Trophoblast cell (in vitro differentiated cells and primary cell): ENCODE measurements at regions not wholly inside any gene's neighbourhood (a gene's known extent, or its start where the extent isn't known, plus 50 kb on each side); places are given as distances from the start of the nearest gene placed in this dataset.

Experiments
- DNase-seq, 2 donors: peaks; one replicate each; pipeline ENCODE4 v3.0.0-alpha.2; 2016
- H2AFZ ChIP-seq: 2 replicates; pipeline ENCODE4 v1.6.1; 2013; ENCODE audit warnings: low read length, moderate library complexity, mild to moderate bottlenecking; ENCODE audit not compliant: insufficient read depth, poor library complexity
- H2AK5ac ChIP-seq: 2 replicates; pipeline ENCODE4 v1.6.1; 2013; ENCODE audit warnings: mild to moderate bottlenecking, low read length
- H2BK120ac ChIP-seq: 2 replicates; pipeline ENCODE4 v1.6.1; 2013; ENCODE audit warnings: low read length, mild to moderate bottlenecking, moderate library complexity; ENCODE audit not compliant: insufficient read depth, poor library complexity
- H2BK12ac ChIP-seq: 2 replicates; pipeline ENCODE4 v1.6.1; 2013; ENCODE audit warnings: mild to moderate bottlenecking, low read length, moderate library complexity
- H2BK5ac ChIP-seq: 2 replicates; pipeline ENCODE4 v1.6.1; 2013; ENCODE audit warnings: low read length, low read depth, moderate library complexity, mild to moderate bottlenecking; ENCODE audit not compliant: poor library complexity
- H3K14ac ChIP-seq: 2 replicates; pipeline ENCODE4 v1.6.1; 2013; ENCODE audit warnings: mild to moderate bottlenecking, low read length
- H3K18ac ChIP-seq: 2 replicates; pipeline ENCODE4 v1.6.1; 2013; ENCODE audit warnings: mild to moderate bottlenecking, low read length
- H3K23ac ChIP-seq: 2 replicates; pipeline ENCODE4 v1.6.1; 2013; ENCODE audit warnings: low read length
- H3K27ac ChIP-seq: 2 replicates; pipeline ENCODE4 v1.5.1; 2013; ENCODE audit warnings: low read depth, mild to moderate bottlenecking, inconsistent platforms, low read length, moderate library complexity
- H3K27me3 ChIP-seq: 2 replicates; pipeline ENCODE4 v1.6.1; 2013; ENCODE audit warnings: inconsistent platforms, mild to moderate bottlenecking, low read length, moderate library complexity; ENCODE audit not compliant: insufficient read depth
- H3K36me3 ChIP-seq, 2 experiments: 1 replicate in 1 of 2; 2 replicates in 1 of 2; pipeline ENCODE4 v1.6.1; 2013; ENCODE audit warnings: low read length in 2 of 2, mild to moderate bottlenecking in 2 of 2, moderate library complexity in 1 of 2; ENCODE audit not compliant: insufficient read depth in 2 of 2, control insufficient read depth in 1 of 2
- H3K4ac ChIP-seq: 2 replicates; pipeline ENCODE4 v1.6.1; 2013; ENCODE audit warnings: low read depth, mild to moderate bottlenecking, low read length, moderate library complexity
- H3K4me1 ChIP-seq, 2 experiments: 1 replicate in 1 of 2; 2 replicates in 1 of 2; pipeline ENCODE4 v1.6.1; 2013; ENCODE audit warnings: low read length in 2 of 2, mild to moderate bottlenecking in 2 of 2, moderate library complexity in 1 of 2; ENCODE audit not compliant: insufficient read depth in 2 of 2, control insufficient read depth in 1 of 2
- H3K4me2 ChIP-seq: 2 replicates; pipeline ENCODE4 v1.6.1; 2013; ENCODE audit warnings: inconsistent platforms, mild to moderate bottlenecking, low read length, moderate library complexity
- H3K4me3 ChIP-seq: 2 replicates; pipeline ENCODE4 v1.5.1; 2013; ENCODE audit warnings: mild to moderate bottlenecking, low read depth, low read length, inconsistent platforms
- H3K79me1 ChIP-seq: one replicate; pipeline ENCODE4 v1.6.1; 2013; ENCODE audit warnings: low read length
- H3K79me2 ChIP-seq: 2 replicates; pipeline ENCODE4 v1.6.1; 2013; ENCODE audit warnings: low read length, mild to moderate bottlenecking; ENCODE audit not compliant: control insufficient read depth, insufficient read depth, poor library complexity
- H3K9ac ChIP-seq: 2 replicates; pipeline ENCODE4 v1.6.1; 2013; ENCODE audit warnings: mild to moderate bottlenecking, low read length
- H3K9me3 ChIP-seq: 2 replicates; pipeline ENCODE4 v1.6.1; 2013; ENCODE audit warnings: low read depth, mild to moderate bottlenecking, control low read depth, inconsistent platforms, low read length; ENCODE audit not compliant: insufficient read depth
- H4K12ac ChIP-seq: 2 replicates; pipeline ENCODE4 v1.6.1; 2013; ENCODE audit warnings: low read depth, mild to moderate bottlenecking, low read length, moderate library complexity
- H4K8ac ChIP-seq: 2 replicates; pipeline ENCODE4 v1.6.1; 2013; ENCODE audit warnings: low read depth, mild to moderate bottlenecking, low read length, moderate library complexity
- H4K91ac ChIP-seq: one replicate; pipeline ENCODE4 v1.6.1; 2013; ENCODE audit warnings: low read depth, mild to moderate bottlenecking, low read length, moderate library complexity
- WGBS: extraction: QIAGEN DNeasy Blood & Tissue Kit; methylation state at CpG from one replicate; pipeline ENCODE4 v1.1.7; 2013; ENCODE audit warnings: missing lambda C conversion rate; ENCODE audit not compliant: insufficient read length, insufficient coverage; ENCODE audit errors: extremely low coverage; 5-methylcytosine and 5-hydroxymethylcytosine counted together

DNA sequence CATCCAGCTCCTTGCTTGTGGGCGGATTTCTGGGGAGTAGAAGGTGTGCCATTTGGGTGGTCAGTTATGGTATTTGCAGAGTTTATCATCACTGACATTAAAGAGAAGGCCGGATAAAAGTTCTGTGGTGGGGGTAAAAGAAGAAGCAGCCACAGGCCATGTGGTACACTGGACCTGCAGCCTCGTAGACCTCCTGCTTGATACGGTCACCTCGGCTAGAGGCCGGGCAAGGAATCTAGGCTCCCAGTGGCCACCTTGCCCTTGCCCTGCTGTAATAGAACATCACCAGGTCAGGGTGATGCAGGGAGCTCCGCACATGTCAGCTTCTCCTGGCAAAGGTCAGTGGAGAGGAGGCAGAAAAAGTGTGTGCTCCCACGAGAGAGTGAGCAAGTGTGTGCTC lies 376.1 kb upstream of the IRX4 start:
- Histone ChIP-seq H2BK12ac (no peak overlapping the region), H3K4me1 (peaks cover 3 to 5% of the 10 kb centered on the region in 2 experiments)
- no CpG with 5 or more reads among the region's 8 CpGs for WGBS

DNA sequence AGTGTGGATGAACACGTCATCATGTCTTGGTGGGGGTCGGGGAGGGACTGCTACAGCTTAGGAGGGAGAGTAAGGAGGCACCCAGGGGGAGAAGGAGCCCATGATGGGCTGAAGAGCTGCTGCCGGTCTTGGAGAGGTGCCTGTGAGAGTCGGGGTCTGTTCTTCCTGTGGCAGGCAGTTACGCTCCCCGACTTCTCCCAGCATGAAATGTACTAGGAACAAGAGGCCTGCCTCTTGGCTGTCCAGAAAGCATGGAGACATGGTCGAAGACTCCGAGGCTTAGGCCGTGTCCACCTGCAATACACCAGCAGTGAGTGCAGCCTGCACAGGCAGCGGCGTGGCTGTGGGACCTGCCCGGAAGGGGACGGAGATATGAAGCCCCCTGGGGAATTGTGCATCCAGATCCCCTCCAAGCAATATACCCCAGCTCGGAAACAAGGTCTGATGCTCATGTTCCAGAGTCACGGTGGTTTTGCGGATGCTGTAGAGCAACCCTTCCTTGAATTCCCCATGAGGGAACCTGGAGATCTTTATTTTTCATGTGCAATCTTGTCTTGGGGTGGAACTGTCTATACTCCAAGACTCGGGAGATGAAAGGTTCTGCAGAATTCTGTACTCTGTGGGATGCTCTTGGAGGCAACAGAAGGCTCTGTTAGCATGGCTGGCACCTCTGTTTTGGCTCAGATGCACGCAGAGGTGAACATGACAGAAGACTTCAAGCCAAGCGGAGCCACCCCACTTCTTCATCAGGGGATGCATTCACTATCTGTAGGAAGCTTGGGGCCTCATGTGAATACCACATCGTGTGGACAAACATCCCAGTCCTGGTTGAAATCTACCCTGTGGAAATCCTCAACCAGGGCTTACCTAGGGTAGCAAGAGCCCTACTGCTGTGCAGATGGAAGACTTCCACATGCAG lies 374.9 kb upstream of the IRX4 start:
- no peak overlapping the region for H3K27ac ChIP-seq
- H3K79me1 ChIP-seq: no peaks in the 10 kb centered on the region
- no peaks in the 10 kb centered on the region for H3K27me3 ChIP-seq
- no peak overlapping the region for H3K9ac ChIP-seq
- H2BK120ac ChIP-seq: no peak overlapping the region
- H4K91ac ChIP-seq: no peak overlapping the region
- WGBS: no CpG with 5 or more reads among the region's 20 CpGs
- no peak overlapping the region for H4K12ac ChIP-seq
- no peaks in the 10 kb centered on the region for H3K79me2 ChIP-seq
- no peak for DNase-seq
- H4K8ac ChIP-seq: no peak overlapping the region
- no peak overlapping the region for H2BK5ac ChIP-seq
- H3K9me3 ChIP-seq: peaks cover 1% of the 10 kb centered on the region
- H2BK12ac ChIP-seq: no peak overlapping the region
- no peak overlapping the region for H3K4me3 ChIP-seq
- no peak overlapping the region for H3K18ac ChIP-seq
- no peak overlapping the region for H3K4ac ChIP-seq
- no peaks in the 10 kb centered on the region for H3K36me3 ChIP-seq
- H2AFZ ChIP-seq: no peak overlapping the region
- H2AK5ac ChIP-seq: no peak overlapping the region
- no peak overlapping the region for H3K14ac ChIP-seq
- no peak overlapping the region for H3K4me2 ChIP-seq
- H3K4me1 ChIP-seq: peaks cover 3 to 5% of the 10 kb centered on the region in 2 experiments
- no peak overlapping the region for H3K23ac ChIP-seq

More for the DNA sequence above, 376.1 kb upstream of the IRX4 start:
- Histone ChIP-seq H3K79me2 (no peaks in the 10 kb centered on the region), H4K12ac (no peak overlapping the region), H2BK120ac (no peak overlapping the region), H3K4me2 (no peak overlapping the region), H3K9me3 (peaks cover 1% of the 10 kb centered on the region), H3K14ac (no peak overlapping the region), H3K9ac (no peak overlapping the region), H3K23ac (no peak overlapping the region), H3K27me3 (no peaks in the 10 kb centered on the region), H2AFZ (no peak overlapping the region), H3K18ac (no peak overlapping the region), H4K91ac (no peak overlapping the region), H3K27ac (no peak overlapping the region), H3K4me3 (no peak overlapping the region), H4K8ac (no peak overlapping the region), H2AK5ac (no peak overlapping the region), H3K36me3 (no peaks in the 10 kb centered on the region), H3K79me1 (no peaks in the 10 kb centered on the region), H3K4ac (no peak overlapping the region), H2BK5ac (no peak overlapping the region)
- no peak for DNase-seq

DNA sequence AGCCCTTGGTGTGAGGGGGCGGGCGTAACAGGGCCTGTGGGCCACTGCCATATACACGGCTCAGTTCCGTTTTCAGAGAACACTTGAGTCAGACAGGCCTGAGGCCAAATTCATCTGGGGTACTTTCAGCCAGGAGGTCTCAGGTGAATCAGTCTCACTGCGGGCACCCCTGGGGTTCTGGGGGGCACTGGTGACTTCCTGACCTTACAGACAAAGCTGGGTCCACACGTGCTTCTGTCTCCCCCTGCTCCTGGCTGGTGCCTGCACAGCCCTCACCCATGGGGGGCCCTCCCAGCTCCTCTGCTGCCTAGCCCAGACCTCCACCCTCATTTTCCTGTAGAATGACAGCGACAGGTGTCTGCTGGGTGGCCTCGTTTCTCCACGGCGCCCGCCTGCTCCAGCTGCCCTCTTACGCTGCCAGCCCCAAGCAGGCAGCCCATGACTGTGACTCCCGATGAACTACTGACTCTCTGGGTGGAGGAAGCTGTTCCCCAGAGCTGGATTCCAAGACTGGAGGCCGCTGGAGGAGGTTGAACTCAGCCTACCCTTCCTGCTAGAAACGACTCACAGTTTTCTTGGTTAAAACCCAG lies 374.1 kb upstream of the IRX4 start:
- Histone ChIP-seq H2BK12ac (no peak overlapping the region), H3K4ac (no peak overlapping the region), H3K9ac (no peak overlapping the region), H3K9me3 (peaks cover 1% of the 10 kb centered on the region), H2AFZ (no peak overlapping the region), H3K18ac (no peak overlapping the region), H3K79me2 (no peaks in the 10 kb centered on the region), H4K91ac (no peak overlapping the region), H3K79me1 (no peaks in the 10 kb centered on the region), H2BK5ac (no peak overlapping the region), H2BK120ac (no peak overlapping the region), H3K14ac (no peak overlapping the region), H3K36me3 (no peaks in the 10 kb centered on the region), H3K23ac (no peak overlapping the region), H2AK5ac (no peak overlapping the region), H3K27me3 (no peaks in the 10 kb centered on the region), H3K4me3 (no peak overlapping the region), H4K12ac (no peak overlapping the region), H3K4me1 (peaks cover 3 to 5% of the 10 kb centered on the region in 2 experiments), H3K4me2 (no peak overlapping the region), H3K27ac (no peak overlapping the region), H4K8ac (no peak overlapping the region)
- DNase-seq: no peak
- WGBS: no CpG with 5 or more reads among the region's 15 CpGs

DNA sequence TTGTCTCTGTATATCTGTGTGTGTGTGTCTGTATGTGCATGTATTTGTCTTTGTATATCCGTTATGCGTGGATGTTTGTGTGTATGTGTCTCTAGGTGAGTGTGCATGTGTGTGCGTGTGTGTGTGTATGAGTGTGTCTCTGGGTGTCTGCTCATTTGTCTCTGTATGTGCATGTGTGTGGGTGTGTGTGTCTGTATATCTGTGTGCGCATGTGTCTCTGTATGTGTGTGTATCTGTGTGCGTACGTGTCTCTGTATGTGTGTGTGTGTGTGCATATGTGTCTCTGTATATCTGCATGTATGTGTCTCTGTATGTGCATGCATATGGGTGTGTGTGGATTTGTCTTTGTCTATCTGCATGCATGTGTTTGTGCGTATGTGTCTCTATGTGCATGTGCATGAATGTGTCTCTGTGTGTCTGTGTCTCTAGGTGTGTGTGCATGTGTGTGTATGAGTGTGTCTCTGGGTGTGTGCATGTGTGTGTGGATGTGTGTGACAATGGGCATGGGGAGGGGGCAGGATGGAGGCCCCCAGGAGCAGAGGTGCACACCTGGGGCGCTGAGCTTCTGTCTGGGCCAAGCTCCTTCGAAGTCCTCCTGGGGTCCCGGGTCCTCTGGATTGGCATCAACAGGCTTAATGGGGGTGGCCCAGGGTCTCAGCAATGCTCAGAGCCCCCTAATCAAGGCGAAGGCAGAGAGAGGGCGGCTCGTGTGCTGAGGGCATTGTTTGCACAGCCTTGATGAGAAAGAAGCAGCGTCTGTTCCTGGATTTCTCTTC lies 373.4 kb upstream of the IRX4 start:
- Histone ChIP-seq H3K23ac (peak overlapping the region; percentile 77), H3K79me2 (no peaks in the 10 kb centered on the region), H3K27me3 (no peaks in the 10 kb centered on the region), H3K9ac (no peak overlapping the region), H4K91ac (no peak overlapping the region), H3K79me1 (no peaks in the 10 kb centered on the region), H3K4me3 (no peak overlapping the region), H4K12ac (no peak overlapping the region), H3K18ac (no peak overlapping the region), H3K4ac (no peak overlapping the region), H3K27ac (no peak overlapping the region), H2AK5ac (no peak overlapping the region), H3K14ac (no peak overlapping the region), H4K8ac (no peak overlapping the region), H3K9me3 (peaks cover 1% of the 10 kb centered on the region), H2BK12ac (no peak overlapping the region), H2BK120ac (no peak overlapping the region), H3K4me2 (no peak overlapping the region), H2AFZ (no peak overlapping the region), H2BK5ac (no peak overlapping the region), H3K4me1 (peaks cover 3 to 5% of the 10 kb centered on the region in 2 experiments), H3K36me3 (no peaks in the 10 kb centered on the region)
- WGBS: no CpG with 5 or more reads among the region's 14 CpGs
- no peak for DNase-seq
